Liver (tissue), 8 donors: ENCODE measurements at regions not wholly inside any gene's neighbourhood (a gene's known extent, or its start where the extent isn't known, plus 50 kb on each side); places are given as distances from the start of the nearest gene placed in this dataset.
A peak's percentile ranks its signal among the peaks of the same experiment; 100 is the strongest.

Experiments used
- DNase-seq: peaks from one replicate; pipeline ENCODE4 v3.0.0-alpha.2; 2017; ENCODE audit warnings: low spot score
- H3K27ac ChIP-seq, 2 donors: one replicate each; pipeline ENCODE4 v1.7.0; 2013; ENCODE audit warnings: inconsistent platforms in 2 of 2, low read length in 2 of 2, control low read depth in 1 of 2, low read depth in 1 of 2, mild to moderate bottlenecking in 1 of 2
- H3K27me3 ChIP-seq, 4 donors: one replicate each; pipeline versions ENCODE4 v1.6.1 to v1.7.0; 2013; ENCODE audit warnings: low read length in 3 of 4, inconsistent platforms in 1 of 4, mild to moderate bottlenecking in 1 of 4, moderate library complexity in 1 of 4; ENCODE audit not compliant: control insufficient read depth in 4 of 4, insufficient read depth in 4 of 4
- H3K36me3 ChIP-seq, 4 donors: one replicate each; pipeline versions ENCODE4 v1.6.1 to v1.7.0; 2013; ENCODE audit warnings: low read length in 3 of 4, mild to moderate bottlenecking in 3 of 4, low read depth in 1 of 4, moderate library complexity in 1 of 4; ENCODE audit not compliant: control insufficient read depth in 4 of 4, insufficient read depth in 3 of 4
- H3K4me1 ChIP-seq, 4 donors: one replicate each; pipeline versions ENCODE4 v1.6.1 to v1.7.0; 2013; ENCODE audit warnings: low read length in 3 of 4, mild to moderate bottlenecking in 3 of 4, moderate library complexity in 1 of 4; ENCODE audit not compliant: control insufficient read depth in 4 of 4, insufficient read depth in 4 of 4
- H3K4me3 ChIP-seq, 3 donors: one replicate each; pipeline versions ENCODE4 v1.6.1 to v1.7.0; 2013; ENCODE audit warnings: low read length in 3 of 3, control low read depth in 1 of 3, low read depth in 1 of 3, mild to moderate bottlenecking in 1 of 3
- H3K9ac ChIP-seq, 2 donors: one replicate each; pipeline ENCODE4 v1.7.0; 2013; ENCODE audit warnings: low read length in 2 of 2, mild to moderate bottlenecking in 2 of 2, moderate library complexity in 2 of 2, control low read depth in 1 of 2, low read depth in 1 of 2
- H3K9me3 ChIP-seq, 4 donors: one replicate each; pipeline versions ENCODE4 v1.6.1 to v1.7.0; 2013; ENCODE audit warnings: low read length in 3 of 4; ENCODE audit not compliant: control insufficient read depth in 4 of 4
- ATF3 ChIP-seq: IDR thresholded peaks from 2 replicates; pipeline ENCODE4 v1.6.1; 2016; ENCODE audit warnings: antibody characterized with exemption
- CTCF ChIP-seq: fragments of 150-350 bp; IDR thresholded peaks from 2 replicates; pipeline ENCODE4 v1.5.1; 2017; ENCODE audit warnings: improper control_type of control experiment, low read depth, low read length; ENCODE audit not compliant: missing input control
- FOXA1 ChIP-seq: IDR thresholded peaks from 2 replicates; pipeline ENCODE4 v1.6.1; 2016; ENCODE audit warnings: antibody characterized with exemption
- FOXA2 ChIP-seq: IDR thresholded peaks from 2 replicates; pipeline ENCODE4 v1.6.1; 2016; ENCODE audit warnings: antibody characterized with exemption
- GABPA ChIP-seq, 2 donors: IDR thresholded peaks in 1 of 2; conservative IDR thresholded peaks in 1 of 2; 2 replicates each; pipeline ENCODE4 v1.6.1; 2016; ENCODE audit warnings: antibody characterized with exemption in 2 of 2, mild to moderate bottlenecking in 1 of 2, moderate library complexity in 1 of 2
- HNF4A ChIP-seq, 2 donors: conservative IDR thresholded peaks; 2 replicates each; pipeline ENCODE4 v1.6.1; 2016; ENCODE audit warnings: antibody characterized with exemption in 2 of 2, mild to moderate bottlenecking in 2 of 2
- HNF4G ChIP-seq: IDR thresholded peaks from 2 replicates; pipeline ENCODE4 v1.6.1; 2016; ENCODE audit warnings: antibody characterized with exemption
- JUND ChIP-seq, 2 donors: IDR thresholded peaks; 2 replicates each; pipeline ENCODE4 v1.6.1; 2016; ENCODE audit warnings: antibody characterized with exemption in 2 of 2
- MAX ChIP-seq: IDR thresholded peaks from 2 replicates; pipeline ENCODE4 v1.6.1; 2016; ENCODE audit warnings: antibody characterized with exemption
- NR2F2 ChIP-seq: IDR thresholded peaks from 2 replicates; pipeline ENCODE4 v1.6.1; 2016; ENCODE audit warnings: antibody characterized with exemption
- RAD21 ChIP-seq, 2 donors: IDR thresholded peaks; 2 replicates each; pipeline ENCODE4 v1.6.1; 2016; ENCODE audit warnings: antibody characterized with exemption in 2 of 2, mild to moderate bottlenecking in 2 of 2
- RXRA ChIP-seq, 2 donors: IDR thresholded peaks; 2 replicates each; pipeline ENCODE4 v1.6.1; 2017 to 2018; ENCODE audit warnings: antibody characterized with exemption in 2 of 2, mild to moderate bottlenecking in 1 of 2
- SP1 ChIP-seq: IDR thresholded peaks from 2 replicates; pipeline ENCODE4 v1.6.1; 2018; ENCODE audit warnings: antibody characterized with exemption, mild to moderate bottlenecking
- TAF1 ChIP-seq: conservative IDR thresholded peaks from 2 replicates; pipeline ENCODE4 v1.6.1; 2016; ENCODE audit warnings: antibody characterized with exemption, mild to moderate bottlenecking
- YY1 ChIP-seq: IDR thresholded peaks from 2 replicates; pipeline ENCODE4 v1.6.1; 2016; ENCODE audit warnings: antibody characterized with exemption, mild to moderate bottlenecking
- ZBTB33 ChIP-seq: IDR thresholded peaks from 2 replicates; pipeline ENCODE4 v1.6.1; 2016; ENCODE audit warnings: antibody characterized with exemption
- WGBS: extraction: QIAGEN DNeasy Blood & Tissue Kit; methylation state at CpG from one replicate; pipeline ENCODE4 v1.1.7; 2013; 5-methylcytosine and 5-hydroxymethylcytosine counted together
- donor health status: healthy.
- donor health status: healthy.
- donor health status: healthy.
- donor health status: healthy.
- donor health status: healthy.

GRCh38 chr16:6341981-6342380 lies 990.7 kb upstream of the RBFOX1 start:
- Histone ChIP-seq H3K4me3 (no peak overlapping the region), H3K9me3 (peaks cover 0 to 7% (median 0%) of the 10 kb centered on the region in 4 donors), H3K9ac (no peak overlapping the region), H3K36me3 (no peaks in the 10 kb centered on the region), H3K27ac (no peak overlapping the region), H3K27me3 (no peaks in the 10 kb centered on the region), H3K4me1 (no peaks in the 10 kb centered on the region)
- no peak for TF ChIP-seq NR2F2
- no peak for TF ChIP-seq TAF1
- no peak for TF ChIP-seq RAD21 (IDR thresholded peaks at IDR 0.05)
- no peak for TF ChIP-seq SP1
- TF ChIP-seq CTCF = no peak
- no peak for TF ChIP-seq MAX
- no peak for TF ChIP-seq JUND (IDR thresholded peaks at IDR 0.05)
- no peak for TF ChIP-seq HNF4G
- TF ChIP-seq ATF3 = no peak
- no peak for DNase-seq
- 42% methylated on average over 3 of the region's 3 CpGs for WGBS

GRCh38 chr16:6335072-6335471 lies 997.6 kb upstream of the RBFOX1 start:
- H3K9ac ChIP-seq = no peak overlapping the region
- no peaks in the 10 kb centered on the region for H3K36me3 ChIP-seq
- DNase-seq = no peak
- H3K9me3 ChIP-seq = no peaks in the 10 kb centered on the region
- 63% methylated on average over 6 of the region's 6 CpGs for WGBS
- H3K4me1 ChIP-seq = no peaks in the 10 kb centered on the region
- no peaks in the 10 kb centered on the region for H3K27me3 ChIP-seq
- no peak overlapping the region for H3K4me3 ChIP-seq
- no peak overlapping the region for H3K27ac ChIP-seq
- TF ChIP-seq CTCF (peak; percentile 36), HNF4A (conservative IDR thresholded peaks at IDR 0.05) (no peak)

- TF ChIP-seq CTCF (no peak), GABPA (IDR thresholded peaks at IDR 0.05 in 1 of 2, conservative IDR thresholded peaks at IDR 0.05 in 1 of 2) (no peak), TAF1 (no peak), HNF4G (no peak), JUND (IDR thresholded peaks at IDR 0.05) (no peak), ZBTB33 (no peak), SP1 (no peak), NR2F2 (no peak), RXRA (IDR thresholded peaks at IDR 0.05) (no peak), FOXA2 (no peak), HNF4A (conservative IDR thresholded peaks at IDR 0.05) (no peak), YY1 (no peak), ATF3 (no peak), FOXA1 (no peak), MAX (no peak)
- Histone ChIP-seq H3K4me1 (no peaks in the 10 kb centered on the region), H3K27ac (no peak overlapping the region), H3K9ac (no peak overlapping the region), H3K36me3 (no peaks in the 10 kb centered on the region), H3K4me3 (no peak overlapping the region), H3K9me3 (no peaks in the 10 kb centered on the region), H3K27me3 (no peaks in the 10 kb centered on the region)
- no peak for DNase-seq
- WGBS = 39% methylated on average over 3 of the region's 3 CpGs
Observed at GRCh38 chr16:6331770-6332169, 1000.9 kb upstream of the RBFOX1 start.
